Renal cortex interstitium (tissue), 11 donors: ENCODE measurements at regions not wholly inside any gene's neighbourhood (a gene's known extent, or its start where the extent isn't known, plus 50 kb on each side); places are given as distances from the start of the nearest gene placed in this dataset.
A peak's percentile ranks its signal among the peaks of the same experiment; 100 is the strongest.

Experiments used
- DNase-seq, 11 donors: peaks; one replicate each; pipeline ENCODE4 v3.0.0-alpha.2; 2013; ENCODE audit warnings: low read depth in 9 of 11, low spot score in 4 of 11; ENCODE audit errors: extremely low read depth in 1 of 11

DNA sequence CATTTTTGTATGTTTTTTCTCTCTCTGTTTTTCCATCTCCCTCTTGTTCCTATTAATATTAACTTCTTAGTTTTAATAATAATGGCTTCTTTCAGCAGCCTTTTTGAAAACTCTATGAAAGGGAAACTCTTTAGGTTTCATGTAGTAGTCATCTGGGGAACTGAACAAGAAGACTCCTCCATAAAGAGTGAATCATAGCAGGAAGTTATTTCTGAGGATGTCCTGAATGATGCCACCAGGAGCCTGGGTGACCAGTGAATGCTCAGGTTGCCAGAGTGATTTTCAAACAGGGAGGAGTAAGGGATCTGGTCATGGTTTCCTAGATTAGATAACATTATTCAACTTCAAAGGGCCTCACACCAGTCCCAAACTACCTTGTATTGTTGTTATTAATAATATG is 212.8 kb upstream of the PDE5A start:
- DNase-seq: no peak

- peak in 3 of 11 donors; percentile 1 to 26 (median 1) for DNase-seq
These were observed 207.0 kb upstream of the PDE5A start for GRCh38 chr4:119835613-119835910.

- DNase-seq: peak in 4 of 11 donors; percentile 1 to 18 (median 14)
These were observed 206.5 kb upstream of the PDE5A start for GRCh38 chr4:119834906-119835612.

- peak in 3 of 11 donors; percentile 7 to 25 (median 17) for DNase-seq
These were observed 205.0 kb upstream of the PDE5A start for GRCh38 chr4:119833611-119834010.

DNA sequence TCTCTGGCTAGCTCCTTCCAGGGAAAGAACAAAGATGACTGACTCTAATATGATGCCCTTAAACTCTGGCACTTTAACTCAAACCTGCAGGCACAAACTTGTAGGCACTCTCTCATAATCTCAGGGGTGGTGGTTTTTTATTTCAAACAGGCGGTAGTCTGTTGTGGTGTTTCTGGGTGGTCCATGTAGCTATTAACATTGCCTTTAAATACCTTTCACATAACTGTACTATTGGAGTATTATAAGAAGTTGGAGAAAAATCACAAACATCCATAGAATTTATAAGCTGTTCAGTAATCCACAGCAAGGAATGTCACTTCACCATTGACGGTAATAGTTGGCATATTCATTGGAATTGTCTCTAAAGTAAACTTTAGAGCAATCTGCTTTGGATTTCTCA is 204.2 kb upstream of the PDE5A start:
- DNase-seq: no peak

GRCh38 chr4:119829326-119829725 is 200.7 kb upstream of the PDE5A start:
- no peak for DNase-seq

GRCh38 chr4:119825696-119826095 is 197.1 kb upstream of the PDE5A start:
- DNase-seq: no peak

DNA sequence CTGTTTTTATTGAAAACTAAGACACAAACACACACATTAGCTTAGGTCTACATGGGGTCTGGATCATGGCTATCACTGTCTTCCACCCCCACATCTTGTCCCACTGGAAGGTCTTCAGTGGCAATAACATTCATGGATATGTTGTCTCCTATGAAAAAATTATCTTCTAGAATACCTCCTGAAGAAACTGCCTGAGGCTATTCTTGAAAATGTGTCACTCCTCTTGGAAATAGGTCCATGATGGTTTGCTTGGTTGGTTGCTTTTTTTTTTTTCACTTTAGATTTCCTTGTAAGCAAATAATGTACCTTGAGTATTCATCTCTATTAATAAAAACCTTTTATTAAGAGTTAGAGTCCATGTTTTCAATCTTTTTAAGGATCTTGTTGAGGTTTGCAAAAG is 195.3 kb upstream of the PDE5A start:
- DNase-seq: no peak

- no peak for DNase-seq
These were observed 194.4 kb upstream of the PDE5A start for GRCh38 chr4:119823045-119823444.

DNA sequence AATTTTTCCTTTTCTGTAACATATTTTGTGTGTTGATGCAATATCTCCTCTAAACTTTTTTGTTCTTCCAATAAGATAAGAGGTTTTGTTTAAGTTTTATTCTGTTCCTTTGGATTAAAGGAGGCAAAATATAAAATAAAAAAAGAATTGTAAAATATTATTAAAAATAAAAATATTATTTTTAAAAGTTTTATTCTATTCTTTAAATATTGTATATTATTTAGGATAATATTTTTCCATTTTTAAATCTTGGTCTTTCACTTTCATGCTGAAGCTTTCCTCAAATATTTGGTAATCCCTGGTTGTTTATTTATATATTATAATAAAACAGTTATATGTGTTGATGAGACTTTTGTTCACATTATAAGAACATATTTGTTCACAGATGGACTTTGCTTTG is 187.9 kb upstream of the PDE5A start:
- no peak for DNase-seq

DNA sequence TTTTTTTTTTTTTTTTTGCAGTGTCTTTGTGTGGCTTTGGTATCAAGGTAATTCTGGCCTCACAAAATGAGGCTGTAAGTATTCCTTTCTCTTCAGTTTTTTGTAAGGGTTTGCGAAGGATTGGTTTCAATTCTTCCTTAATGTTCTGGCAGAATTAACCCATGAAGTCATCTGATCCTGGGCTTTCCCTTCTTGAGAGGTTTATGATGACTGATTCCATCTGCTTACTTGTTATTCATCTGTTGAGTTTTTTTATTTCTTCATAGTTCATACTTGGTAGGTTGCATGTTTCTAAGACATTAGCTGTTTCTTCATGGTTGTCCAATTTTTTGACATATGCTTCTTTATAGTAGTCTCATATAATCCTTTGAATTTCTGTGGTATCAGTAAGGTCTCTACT is 181.4 kb upstream of the PDE5A start:
- peak in 1 of 11 donors; percentile 9 for DNase-seq

DNA sequence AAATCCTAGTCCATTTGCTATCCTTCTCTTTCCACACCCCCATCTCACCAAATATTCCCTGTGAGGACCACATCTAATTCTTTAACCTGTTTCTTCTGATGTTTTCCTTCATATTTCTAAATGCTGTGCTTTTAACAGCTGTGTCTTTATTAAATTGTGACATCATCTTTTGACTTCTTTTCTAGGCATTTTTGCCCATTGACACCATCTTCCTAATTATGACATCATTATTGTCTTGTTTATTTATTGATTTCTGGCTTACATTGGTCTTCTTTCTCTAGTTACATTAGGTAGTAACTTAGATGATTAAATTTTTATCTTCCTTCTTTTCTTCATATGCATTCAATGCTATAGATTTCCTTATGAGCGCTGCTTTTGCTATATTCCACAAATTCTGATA is 175.8 kb upstream of the PDE5A start:
- DNase-seq: no peak

- DNase-seq: no peak
These were observed 168.8 kb upstream of the PDE5A start for GRCh38 chr4:119797238-119797894.

- no peak for DNase-seq
These were observed 167.5 kb upstream of the PDE5A start for GRCh38 chr4:119795986-119796578.

- DNase-seq: no peak
These were observed 166.1 kb upstream of the PDE5A start for GRCh38 chr4:119794681-119795080.

- no peak for DNase-seq
These were observed 165.5 kb upstream of the PDE5A start for GRCh38 chr4:119794113-119794512.

- DNase-seq: no peak
These were observed 160.0 kb upstream of the PDE5A start for GRCh38 chr4:119788349-119789266.

- DNase-seq: peak in 1 of 11 donors; percentile 3
These were observed 157.4 kb upstream of the PDE5A start for GRCh38 chr4:119785963-119786362.

DNA sequence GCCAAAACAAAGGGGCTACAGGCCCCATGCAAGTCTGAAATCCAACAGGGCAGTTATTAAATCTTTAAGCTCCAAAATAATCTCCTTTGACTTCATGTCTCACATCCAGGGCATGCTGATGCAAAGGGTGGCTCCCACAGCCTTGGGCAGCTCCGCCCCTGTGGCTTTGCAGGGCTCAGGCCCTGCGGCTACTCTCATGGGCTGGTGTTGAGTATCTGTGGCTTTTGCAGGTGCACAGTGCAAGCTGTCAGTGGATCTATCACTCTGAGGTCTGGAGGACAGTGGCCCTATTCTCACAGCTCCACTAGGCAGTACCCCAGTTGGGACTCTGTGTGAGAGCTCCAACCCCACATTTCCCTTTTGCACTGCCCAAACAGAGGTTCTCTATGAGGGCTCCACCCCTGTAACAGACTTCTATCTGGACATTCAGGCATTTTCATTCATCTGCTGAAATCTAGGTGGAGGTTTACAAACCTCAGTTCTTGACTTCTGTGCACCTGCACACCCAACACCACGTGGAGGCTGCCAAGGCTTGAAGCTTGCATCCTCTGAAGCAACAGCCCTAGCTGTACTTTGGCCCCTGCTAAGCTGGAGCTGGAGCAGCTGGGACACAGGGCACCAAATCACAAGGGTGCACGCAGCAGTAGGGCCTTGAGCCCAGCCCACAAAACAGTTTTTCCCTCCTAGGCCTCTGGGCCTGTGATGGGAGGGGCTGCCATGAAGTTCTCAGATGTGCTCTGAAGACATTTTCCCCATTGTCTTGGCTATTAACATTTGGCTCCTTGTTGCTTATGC is 154.8 kb upstream of the PDE5A start:
- DNase-seq: no peak
